GM19023 (cell line): ENCODE measurements at regions not wholly inside any gene's neighbourhood (a gene's known extent, or its start where the extent isn't known, plus 50 kb on each side); places are given as distances from the start of the nearest gene placed in this dataset.
"Not testable (repeated sequence)": the region's sequence is repeated elsewhere in the genome, so short reads cannot be mapped to it uniquely, and the experiment has no call there.

ENCODE experiments used
- ATAC-seq: cut with Tn5 transposase; IDR thresholded peaks from one replicate; pipeline ENCODE4 v1.9.1; 2021; ENCODE audit warnings: mild to moderate bottlenecking, moderate library complexity; ENCODE audit not compliant: unreplicated experiment

DNA sequence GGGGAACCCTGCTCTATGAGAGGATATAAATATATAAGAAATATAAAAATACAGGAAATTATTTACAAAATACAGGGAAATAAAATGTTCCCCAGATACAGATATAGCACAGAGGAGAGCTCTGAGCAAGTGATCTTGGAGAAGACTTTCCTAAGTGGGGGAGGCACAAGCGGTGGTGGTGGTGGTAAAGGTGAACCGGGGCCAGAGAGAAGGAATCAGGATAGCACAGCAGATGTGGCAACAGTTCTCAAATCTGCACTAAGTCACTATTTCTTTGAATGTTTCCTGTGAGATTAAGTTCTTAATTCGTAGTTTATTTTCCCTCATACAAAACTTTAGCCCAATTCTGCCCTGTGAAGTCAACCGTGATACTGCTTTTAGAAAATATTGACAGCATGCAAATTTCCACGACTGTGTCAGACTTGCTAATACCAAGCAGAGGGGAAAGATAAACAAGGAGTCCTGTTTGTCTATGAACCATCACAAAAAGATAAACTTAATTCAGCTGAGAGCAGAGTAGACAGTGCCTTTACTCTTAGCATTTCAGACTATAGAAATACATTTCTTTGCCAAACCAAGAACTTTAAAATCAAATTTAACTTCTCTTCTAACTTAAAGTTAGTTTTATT, 237.5 kb upstream of the POGK start:
- no peak for ATAC-seq

DNA sequence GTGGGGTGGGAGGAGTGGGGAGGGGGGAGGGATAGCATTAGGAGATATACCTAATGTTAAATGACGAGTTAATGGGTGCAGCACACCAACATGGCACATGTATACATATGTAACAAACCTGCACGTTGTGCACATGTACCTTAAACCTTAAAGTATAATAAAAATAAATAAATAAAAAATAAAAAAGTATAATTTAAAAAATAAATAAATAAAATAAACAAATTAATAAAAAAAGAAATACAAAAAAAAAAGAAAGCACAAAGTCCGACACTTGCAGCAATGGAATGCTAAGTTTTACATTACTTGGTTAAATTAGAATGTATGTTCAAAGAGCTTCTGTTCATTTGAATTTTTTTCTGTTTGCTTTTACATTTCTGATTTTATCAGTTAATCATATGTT, 236.5 kb upstream of the POGK start:
- ATAC-seq: not testable (repeated sequence)

DNA sequence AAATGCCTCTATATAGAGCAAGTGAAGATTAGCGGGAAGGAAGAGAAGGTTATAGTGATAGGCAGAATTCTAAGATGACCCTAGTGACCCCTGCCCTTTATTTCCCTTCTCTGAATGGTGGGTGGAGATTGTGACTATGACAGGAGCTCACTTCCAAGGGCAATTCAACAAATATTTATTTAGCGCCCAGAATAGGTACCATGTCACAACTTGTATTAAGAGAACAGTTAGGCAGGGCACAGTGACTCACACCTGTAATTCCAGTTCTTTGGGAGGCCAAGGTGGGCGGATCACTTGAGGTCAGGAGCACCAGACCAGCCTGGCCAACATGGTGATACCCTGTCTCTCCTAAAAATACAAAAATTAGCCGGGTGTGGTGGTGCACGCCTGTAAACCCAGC, 236.0 kb upstream of the POGK start:
- ATAC-seq: no peak

DNA sequence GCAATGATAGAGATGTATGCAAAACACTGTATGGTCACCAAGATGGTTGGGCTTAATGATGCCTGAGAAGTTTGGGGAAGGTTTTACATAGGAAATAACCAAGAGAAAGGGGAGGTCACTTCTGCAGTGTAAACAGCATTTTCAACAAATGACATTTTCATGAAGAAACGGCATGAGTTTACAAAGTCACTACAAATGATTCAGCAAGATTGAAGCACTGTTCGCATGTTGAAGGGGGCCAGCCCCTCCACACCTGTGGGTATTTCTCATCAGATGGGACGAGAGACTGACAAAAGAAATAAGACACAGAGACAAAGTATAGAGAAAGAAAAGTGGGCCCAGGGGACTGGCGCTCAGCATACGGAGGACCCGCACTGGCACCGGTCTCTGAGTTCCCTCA, 234.1 kb upstream of the POGK start:
- ATAC-seq: no peak

DNA sequence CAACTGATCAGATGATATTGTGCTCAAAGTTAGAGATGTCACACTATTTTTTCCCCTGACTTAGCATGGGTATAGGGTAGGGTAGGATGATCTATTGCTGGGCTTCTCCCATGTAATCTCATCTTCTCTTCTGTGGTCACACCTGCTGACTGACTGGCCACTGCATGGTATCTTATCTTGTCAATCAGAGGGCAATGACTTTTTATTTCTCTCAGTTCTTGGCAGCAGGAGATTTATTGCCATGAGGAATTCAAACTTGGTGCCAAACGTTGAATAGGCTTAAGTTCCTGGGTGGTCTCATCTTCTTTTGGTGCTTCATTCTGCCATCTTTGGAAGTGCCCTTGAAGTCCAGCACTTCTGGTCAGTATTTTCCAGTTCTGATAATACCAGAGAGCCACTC, 226.4 kb upstream of the POGK start:
- ATAC-seq: no peak

DNA sequence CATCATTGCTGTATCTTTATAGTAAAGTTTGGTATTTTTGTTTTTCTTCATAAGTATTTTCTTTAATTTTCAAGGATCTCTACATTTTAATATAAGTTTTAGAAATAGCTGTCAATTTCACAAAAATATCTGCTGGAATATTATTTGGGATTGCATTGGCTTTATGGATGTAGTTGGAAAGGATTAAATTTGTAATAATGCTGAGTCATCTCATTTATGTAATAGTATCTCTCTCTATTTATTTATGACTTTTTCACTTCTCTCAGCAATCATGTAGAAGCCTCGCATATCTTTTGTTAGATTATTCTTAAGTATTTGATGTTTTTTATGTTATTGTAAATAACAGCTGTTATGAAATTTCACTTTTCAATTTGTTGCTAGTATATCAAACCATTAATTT, 223.1 kb upstream of the POGK start:
- no peak for ATAC-seq

DNA sequence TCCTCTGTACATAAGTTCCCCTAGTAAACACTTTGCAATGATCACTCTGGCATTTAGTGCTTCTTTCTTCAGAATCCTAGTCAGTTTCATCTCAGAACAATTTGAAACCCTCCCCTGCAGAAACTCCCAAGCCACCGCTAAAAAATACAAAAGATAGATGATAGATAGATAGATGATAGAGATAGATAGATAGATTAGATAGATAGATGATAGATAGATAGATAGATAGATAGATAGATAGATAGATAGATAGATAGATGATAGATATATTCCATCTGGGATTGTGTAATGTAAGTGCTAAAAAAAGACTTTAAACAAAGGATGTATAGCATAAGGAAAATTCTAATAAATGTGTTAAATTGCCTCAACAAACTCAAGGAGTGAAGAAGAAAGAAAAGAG, 212.6 kb upstream of the POGK start:
- no peak for ATAC-seq

DNA sequence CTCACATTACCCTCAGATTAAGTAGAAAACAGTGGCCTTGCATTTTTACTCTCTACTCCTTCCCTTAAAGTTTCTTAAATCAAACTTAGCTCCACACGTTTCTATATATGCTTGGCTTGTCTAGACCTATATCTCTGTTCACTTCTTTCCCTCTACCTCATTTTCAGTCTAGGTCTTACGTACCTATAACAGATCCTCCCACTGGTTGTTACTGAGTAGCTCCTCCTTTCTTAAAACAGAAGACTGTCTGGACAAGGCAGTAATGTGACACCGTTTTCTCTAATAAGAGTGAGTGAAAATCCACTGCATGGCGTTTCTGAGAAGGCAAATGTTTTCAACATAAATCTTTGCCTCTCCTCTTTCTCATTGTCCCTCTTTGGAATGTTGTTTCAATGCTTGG, 211.7 kb upstream of the POGK start:
- no peak for ATAC-seq

DNA sequence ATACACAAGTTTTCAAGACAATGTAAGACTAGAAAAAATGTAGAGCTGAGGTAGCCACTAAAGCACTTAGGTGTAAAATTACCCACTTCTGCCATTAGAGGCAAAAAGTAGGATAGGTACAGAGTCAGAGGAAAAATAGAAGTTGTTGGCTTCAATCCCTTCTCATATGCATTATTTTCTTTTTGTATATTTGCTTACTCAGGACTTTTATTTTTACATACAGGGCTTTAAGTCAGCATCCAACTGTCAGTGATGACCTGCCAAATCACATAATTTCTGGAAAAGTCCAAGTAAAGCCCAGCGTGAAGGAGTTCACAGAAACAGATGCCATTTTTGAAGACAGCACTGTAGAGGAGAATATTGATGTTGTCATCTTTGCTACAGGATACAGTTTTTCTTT, 211.0 kb upstream of the POGK start:
- ATAC-seq: no peak

DNA sequence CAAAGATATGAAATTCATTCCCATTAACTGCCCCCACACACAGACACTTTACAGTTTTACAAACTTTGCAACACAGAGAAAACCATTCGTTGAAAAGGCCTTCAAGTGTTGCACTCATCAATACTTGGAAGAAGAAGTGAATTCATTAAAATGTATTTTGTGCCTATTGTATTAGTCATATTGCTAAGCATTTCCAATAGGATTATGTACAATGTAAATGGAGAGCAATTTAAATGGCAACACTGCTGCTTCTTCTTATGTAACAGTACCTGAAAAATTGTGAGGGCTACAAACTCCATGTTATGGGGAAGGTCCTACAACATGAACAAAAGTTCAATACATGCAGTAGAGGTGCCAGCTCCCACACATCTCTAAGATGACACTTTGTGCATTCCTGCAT, 209.3 kb upstream of the POGK start:
- no peak for ATAC-seq

DNA sequence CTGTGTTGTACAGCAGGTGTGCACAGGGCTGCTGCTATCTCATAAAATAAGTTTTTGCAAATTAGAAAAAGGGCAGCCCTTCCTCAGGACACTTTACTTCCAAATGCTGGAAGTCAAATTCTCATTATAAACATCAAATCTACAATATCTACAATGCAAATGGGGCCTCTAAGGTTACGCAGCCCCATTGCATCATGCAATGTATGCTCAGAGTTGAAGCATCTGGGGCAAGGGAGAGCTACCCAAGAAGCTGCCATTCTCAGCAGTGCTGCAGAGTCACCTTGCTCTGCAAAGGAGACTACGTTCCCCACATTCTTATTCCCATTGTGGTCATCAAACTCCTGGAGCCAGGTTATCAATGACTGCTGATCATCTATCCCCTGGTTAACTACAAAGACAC, 208.9 kb upstream of the POGK start:
- ATAC-seq: no peak

DNA sequence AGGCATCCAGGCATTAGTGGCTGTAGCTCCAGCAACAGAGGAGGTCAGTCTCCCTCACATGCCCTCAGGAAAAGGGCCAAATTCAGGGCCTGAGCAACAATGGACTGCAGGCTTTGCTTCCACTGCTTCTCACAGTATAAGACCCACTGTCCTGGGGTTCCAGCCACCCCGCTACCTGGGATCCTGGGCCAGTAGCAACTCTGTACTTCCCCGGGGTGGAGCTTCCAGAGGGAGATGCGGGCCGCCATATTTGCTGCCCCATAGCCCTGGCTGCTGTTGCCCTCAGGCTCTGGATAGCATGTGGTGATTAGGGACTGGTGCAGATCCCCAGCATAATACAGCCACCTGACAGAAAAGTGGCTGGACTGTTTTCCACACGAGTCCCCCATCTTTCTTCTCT, 201.1 kb upstream of the POGK start:
- no peak for ATAC-seq

DNA sequence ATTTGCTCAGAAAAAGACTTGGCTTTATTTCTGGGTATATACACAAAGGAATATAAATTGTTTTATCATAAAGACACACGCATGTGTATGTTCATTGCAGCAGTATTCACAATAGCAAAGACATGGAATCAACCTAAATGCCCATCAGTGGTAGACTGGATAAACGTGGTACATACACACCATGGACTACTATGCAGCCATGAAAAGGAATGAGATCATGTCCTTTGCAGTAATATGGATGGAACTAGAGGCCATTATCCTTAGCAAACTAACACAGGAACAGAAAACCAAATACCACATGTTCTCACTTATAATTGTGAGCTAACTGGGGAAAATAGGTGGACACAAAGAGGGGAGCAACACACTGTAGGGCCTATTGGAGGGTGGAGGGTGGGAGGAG, 182.0 kb upstream of the POGK start:
- not testable (repeated sequence) for ATAC-seq

DNA sequence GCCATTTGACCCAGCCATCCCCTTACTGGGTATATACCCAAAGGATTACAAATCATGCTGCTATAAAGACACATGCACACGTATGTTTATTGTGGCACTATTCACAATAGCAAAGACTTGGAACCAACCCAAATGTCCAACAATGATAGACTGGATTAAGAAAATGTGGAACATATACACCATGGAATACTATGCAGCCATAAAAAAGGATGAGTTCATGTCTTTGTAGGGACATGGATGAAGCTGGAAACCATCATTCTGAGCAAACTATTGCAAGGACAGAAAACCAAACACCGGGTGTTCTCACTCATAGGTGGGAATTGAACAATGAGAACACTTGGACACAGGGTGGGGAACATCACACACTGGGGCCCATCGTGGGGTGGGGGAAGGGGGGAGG, 172.5 kb upstream of the POGK start:
- not testable (repeated sequence) for ATAC-seq

DNA sequence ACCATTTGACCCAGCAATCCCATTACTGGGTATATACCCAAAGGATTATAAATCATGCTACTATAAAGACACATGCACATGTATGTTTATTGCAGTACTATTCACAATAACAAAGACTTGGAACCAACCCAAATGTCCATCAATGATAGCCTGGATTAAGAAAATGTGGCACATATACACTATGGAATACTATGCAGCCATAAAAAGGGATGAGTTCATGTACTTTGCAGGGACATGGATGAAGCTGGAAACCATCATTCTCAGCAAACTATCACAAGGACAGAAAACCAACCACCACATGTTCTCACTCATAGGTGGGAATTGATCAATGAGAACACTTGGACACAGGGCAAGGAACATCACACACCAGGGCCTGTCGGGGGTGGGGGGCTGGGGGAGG, 171.7 kb upstream of the POGK start:
- ATAC-seq: not testable (repeated sequence)

DNA sequence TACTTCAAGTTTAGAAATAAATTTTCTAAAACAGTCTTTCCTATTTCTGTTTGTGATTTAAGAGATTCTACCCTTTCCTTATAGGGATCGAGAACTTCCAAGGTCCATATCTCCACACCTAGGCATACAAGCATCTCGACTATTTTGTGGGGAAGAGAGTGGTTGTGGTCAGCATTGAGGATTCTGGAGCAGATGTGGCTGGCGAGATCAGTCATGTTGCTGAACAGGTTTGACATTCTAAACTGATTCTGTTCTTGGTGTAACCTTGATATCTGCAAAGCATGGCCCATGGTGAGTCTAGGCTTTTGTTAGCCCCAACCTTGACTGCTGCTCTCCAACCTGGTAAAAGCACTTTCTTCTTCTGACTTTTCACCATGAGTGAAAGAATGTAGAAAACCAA, 167.6 kb upstream of the POGK start:
- no peak for ATAC-seq

DNA sequence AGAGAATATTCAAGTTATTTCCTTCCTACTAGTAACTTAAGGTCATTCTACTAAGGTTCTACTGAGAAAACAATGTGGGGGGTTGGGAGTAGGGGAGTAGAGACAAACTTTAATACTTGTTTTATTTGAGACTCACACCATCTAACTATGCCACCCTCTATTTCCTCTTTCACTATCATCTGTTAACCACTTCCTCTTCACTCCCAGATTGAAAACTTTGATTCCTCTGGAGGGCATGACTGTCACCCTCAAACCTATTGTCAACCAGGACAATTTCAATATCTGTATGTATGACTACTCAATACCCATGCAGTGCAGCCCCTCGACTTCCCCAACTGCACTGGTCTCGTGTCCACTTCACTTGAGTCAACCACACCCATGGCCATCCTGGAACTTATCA, 165.6 kb upstream of the POGK start:
- no peak for ATAC-seq

DNA sequence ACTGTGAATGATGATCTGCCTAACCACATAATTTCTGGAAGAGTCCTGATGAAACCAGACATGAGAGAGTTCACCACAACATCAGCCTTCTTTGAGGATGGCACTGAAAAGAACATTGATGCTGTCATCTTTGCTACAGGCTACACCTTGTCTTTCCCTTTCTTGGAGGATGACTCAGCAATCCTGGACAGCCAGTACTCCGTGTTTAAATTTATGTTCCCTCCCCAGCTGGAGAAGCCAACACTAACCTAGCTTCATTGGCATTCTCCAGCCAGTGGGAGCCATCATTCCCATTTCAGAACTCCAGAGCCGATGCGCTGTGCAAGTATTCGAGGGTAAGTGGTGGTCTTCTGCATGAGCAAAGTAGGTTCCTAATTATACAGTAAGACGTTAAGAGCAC, 164.1 kb upstream of the POGK start:
- ATAC-seq: no peak

DNA sequence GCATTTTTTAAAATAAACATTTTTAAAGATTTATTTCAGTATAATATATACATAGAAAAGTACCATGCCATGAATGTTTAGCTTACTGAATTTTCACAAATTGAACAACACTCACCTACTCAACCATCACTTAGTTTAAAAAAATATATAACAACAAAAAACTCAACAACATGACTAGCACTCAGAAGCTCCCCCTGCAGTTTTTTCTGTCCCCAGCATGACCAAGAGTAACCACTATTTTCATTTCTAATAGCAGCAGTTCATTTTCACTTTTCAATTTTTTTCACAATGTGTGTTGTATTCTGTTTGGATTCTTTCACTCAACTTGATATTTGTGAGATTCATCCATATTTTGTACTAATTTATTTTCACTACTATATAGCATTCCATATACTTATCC, 162.3 kb upstream of the POGK start:
- no peak for ATAC-seq

DNA sequence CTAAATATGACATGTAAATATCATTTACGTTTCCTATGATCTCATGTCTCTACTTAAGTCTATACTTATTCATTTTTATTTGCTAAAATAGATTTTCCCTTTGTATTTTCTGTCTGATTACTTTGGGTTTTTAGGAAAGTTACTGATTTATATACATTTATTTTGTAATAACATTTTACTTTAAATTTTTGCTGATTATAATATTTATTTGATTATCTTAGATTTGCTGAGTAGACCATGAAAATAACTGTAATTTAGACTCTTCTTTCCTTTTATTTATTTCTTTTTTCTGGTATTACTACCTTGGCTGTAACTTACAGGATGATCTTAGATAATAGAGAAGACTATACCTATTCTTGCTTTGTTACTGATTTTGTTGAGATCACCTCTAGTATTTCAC, 159.9 kb upstream of the POGK start:
- no peak for ATAC-seq

DNA sequence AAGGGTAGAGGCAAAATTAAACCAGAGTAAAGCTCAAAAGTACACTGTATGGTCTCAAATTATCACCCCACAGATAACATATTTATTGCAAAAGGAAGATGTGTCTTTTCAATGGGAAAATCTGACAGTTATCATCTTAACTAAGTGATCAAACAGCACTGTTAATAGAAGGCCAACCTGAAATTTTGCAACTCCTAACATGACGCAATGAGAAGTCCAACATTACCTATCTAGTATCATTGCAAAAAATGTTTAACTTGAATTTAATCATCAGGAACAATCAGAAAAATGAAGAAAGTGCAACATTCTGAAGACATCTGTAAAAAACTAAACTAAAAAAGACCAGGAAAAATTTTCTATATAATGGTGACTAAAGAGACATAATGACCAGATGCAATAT, 156.7 kb upstream of the POGK start:
- ATAC-seq: no peak

DNA sequence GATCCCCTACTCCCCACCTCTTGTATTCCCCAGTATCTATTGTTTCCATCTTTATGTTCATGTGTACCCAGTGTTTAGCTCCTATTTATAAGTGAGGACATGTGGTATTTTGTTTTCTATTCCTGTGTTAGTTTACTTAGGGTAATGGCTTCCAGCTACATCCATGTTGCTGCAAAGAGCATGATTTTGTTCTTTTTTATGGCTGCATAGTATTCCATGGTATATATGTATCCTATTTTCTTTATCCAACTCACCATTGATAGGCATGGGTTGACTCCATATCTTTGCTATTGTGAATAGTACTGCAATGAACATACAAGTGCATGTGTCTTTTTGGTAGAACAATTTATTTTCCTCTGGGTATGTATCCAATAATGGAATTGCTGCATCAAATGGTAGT, 154.6 kb upstream of the POGK start:
- ATAC-seq: not testable (repeated sequence)

DNA sequence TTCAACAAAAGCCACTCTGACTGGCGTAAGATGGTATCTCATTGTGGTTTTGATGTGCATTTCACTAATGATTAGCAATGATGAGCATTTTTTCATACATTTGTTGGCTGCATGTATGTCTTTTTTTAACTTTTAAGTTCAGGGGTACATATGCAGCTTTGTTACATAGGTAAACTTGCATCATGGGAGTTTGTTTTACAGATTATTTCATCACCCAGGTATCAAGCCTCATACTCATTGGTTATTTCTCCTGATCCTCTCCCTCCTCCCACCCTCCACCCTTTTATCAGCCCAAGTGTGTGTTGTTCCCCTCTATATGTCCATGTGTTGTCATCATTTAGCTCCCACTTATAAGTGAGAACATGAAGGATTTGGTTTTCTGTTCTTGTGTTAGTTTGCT, 154.1 kb upstream of the POGK start:
- no peak for ATAC-seq

DNA sequence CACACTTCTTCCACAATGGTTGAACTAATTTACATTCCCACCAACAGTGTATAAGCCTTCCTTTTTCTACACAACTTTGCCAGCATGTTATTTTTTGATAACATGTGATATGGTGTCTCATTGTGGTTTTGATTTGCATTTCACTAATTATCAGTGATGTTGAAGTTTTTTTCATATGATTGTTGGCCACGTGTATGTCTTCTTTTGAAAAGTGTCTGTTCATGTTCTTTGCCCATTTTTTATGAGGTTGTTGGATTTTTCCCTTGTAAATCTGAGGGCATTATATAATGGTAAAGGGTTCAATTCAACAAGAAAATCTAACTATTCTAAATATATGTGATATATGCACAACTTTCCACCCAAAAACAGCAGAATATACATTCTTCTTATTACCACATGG, 153.4 kb upstream of the POGK start:
- ATAC-seq: not testable (repeated sequence)
